ENCODE measurements at regions not wholly inside any gene's neighbourhood (a gene's known extent, or its start where the extent isn't known, plus 50 kb on each side); places are given as distances from the start of the nearest gene placed in this dataset.
"Not testable (repeated sequence)": the region's sequence is repeated elsewhere in the genome, so short reads cannot be mapped to it uniquely, and the experiment has no call there.

- no peak overlapping the region for H3K27ac ChIP-seq (ENCODE audit: low read length)
- H3K9me3 ChIP-seq (ENCODE audit: low read length) = no peaks in the 10 kb centered on the region
- no peaks in the 10 kb centered on the region for H4K20me1 ChIP-seq (ENCODE audit: insufficient read depth, low read depth, low read length)
- H3K79me2 ChIP-seq (ENCODE audit: low read length) = no peaks in the 10 kb centered on the region
- H3K4me1 ChIP-seq (ENCODE audit: low read length) = no peaks in the 10 kb centered on the region
- no peak overlapping the region for H2AFZ ChIP-seq (ENCODE audit: low read length)
- no peak overlapping the region for H3K4me3 ChIP-seq (ENCODE audit: low read length)
- H3K9me2 ChIP-seq (replicated peaks; ENCODE audit: insufficient read depth, low read length) = no peaks in the 10 kb centered on the region
- DNase-seq = no peak
- no peak overlapping the region for H3K4me2 ChIP-seq (ENCODE audit: low read depth, low read length, poor library complexity, severe bottlenecking)
- no peaks in the 10 kb centered on the region for H3K27me3 ChIP-seq (ENCODE audit: low read length)
- H3K9ac ChIP-seq (ENCODE audit: low read length) = no peak overlapping the region
- no peaks in the 10 kb centered on the region for H3K36me3 ChIP-seq (ENCODE audit: insufficient read depth, low read length)
Observed at GRCh38 chr15:22258009-22258397, 177.7 kb downstream of the OR4M2 start.

GRCh38 chr15:22258398-22259150 lies 178.2 kb downstream of the OR4M2 start:
- Histone ChIP-seq H3K4me3 (ENCODE audit: low read length) (no peak overlapping the region), H4K20me1 (ENCODE audit: insufficient read depth, low read depth, low read length) (no peaks in the 10 kb centered on the region), H3K9ac (ENCODE audit: low read length) (no peak overlapping the region), H3K27me3 (ENCODE audit: low read length) (no peaks in the 10 kb centered on the region), H3K9me3 (ENCODE audit: low read length) (no peaks in the 10 kb centered on the region), H2AFZ (ENCODE audit: low read length) (no peak overlapping the region), H3K79me2 (ENCODE audit: low read length) (no peaks in the 10 kb centered on the region), H3K4me2 (ENCODE audit: low read depth, low read length, poor library complexity, severe bottlenecking) (no peak overlapping the region), H3K36me3 (ENCODE audit: insufficient read depth, low read length) (no peaks in the 10 kb centered on the region), H3K4me1 (ENCODE audit: low read length) (no peaks in the 10 kb centered on the region), H3K9me2 (replicated peaks; ENCODE audit: insufficient read depth, low read length) (no peaks in the 10 kb centered on the region), H3K27ac (ENCODE audit: low read length) (no peak overlapping the region)
- DNase-seq = no peak

GRCh38 chr15:22259151-22259750 lies 178.9 kb downstream of the OR4M2 start:
- not testable (repeated sequence) for H3K9me3 ChIP-seq (ENCODE audit: low read length); H3K79me2 ChIP-seq (ENCODE audit: low read length); H3K27me3 ChIP-seq (ENCODE audit: low read length); H3K4me2 ChIP-seq (ENCODE audit: low read depth, low read length, poor library complexity, severe bottlenecking); H3K4me1 ChIP-seq (ENCODE audit: low read length); DNase-seq; H2AFZ ChIP-seq (ENCODE audit: low read length); H3K36me3 ChIP-seq (ENCODE audit: insufficient read depth, low read length); H3K9ac ChIP-seq (ENCODE audit: low read length); H3K4me3 ChIP-seq (ENCODE audit: low read length); H3K27ac ChIP-seq (ENCODE audit: low read length); H3K9me2 ChIP-seq (replicated peaks; ENCODE audit: insufficient read depth, low read length); H4K20me1 ChIP-seq (ENCODE audit: insufficient read depth, low read depth, low read length)

GRCh38 chr15:22259881-22260421 lies 179.6 kb downstream of the OR4M2 start:
- H3K4me2 ChIP-seq (ENCODE audit: low read depth, low read length, poor library complexity, severe bottlenecking) = no peak overlapping the region
- no peaks in the 10 kb centered on the region for H3K79me2 ChIP-seq (ENCODE audit: low read length)
- H3K4me1 ChIP-seq (ENCODE audit: low read length) = no peaks in the 10 kb centered on the region
- H3K9me2 ChIP-seq (replicated peaks; ENCODE audit: insufficient read depth, low read length) = no peaks in the 10 kb centered on the region
- no peak overlapping the region for H3K9ac ChIP-seq (ENCODE audit: low read length)
- no peak overlapping the region for H3K27ac ChIP-seq (ENCODE audit: low read length)
- no peak overlapping the region for H3K4me3 ChIP-seq (ENCODE audit: low read length)
- H3K9me3 ChIP-seq (ENCODE audit: low read length) = no peaks in the 10 kb centered on the region
- no peak for DNase-seq
- no peaks in the 10 kb centered on the region for H3K27me3 ChIP-seq (ENCODE audit: low read length)
- no peaks in the 10 kb centered on the region for H4K20me1 ChIP-seq (ENCODE audit: insufficient read depth, low read depth, low read length)
- H3K36me3 ChIP-seq (ENCODE audit: insufficient read depth, low read length) = no peaks in the 10 kb centered on the region
- no peak overlapping the region for H2AFZ ChIP-seq (ENCODE audit: low read length)

- H3K79me2 ChIP-seq (ENCODE audit: low read length) = no peaks in the 10 kb centered on the region
- H3K9me3 ChIP-seq (ENCODE audit: low read length) = no peaks in the 10 kb centered on the region
- no peaks in the 10 kb centered on the region for H4K20me1 ChIP-seq (ENCODE audit: insufficient read depth, low read depth, low read length)
- H3K27me3 ChIP-seq (ENCODE audit: low read length) = no peaks in the 10 kb centered on the region
- H3K9me2 ChIP-seq (replicated peaks; ENCODE audit: insufficient read depth, low read length) = no peaks in the 10 kb centered on the region
- H3K4me3 ChIP-seq (ENCODE audit: low read length) = no peak overlapping the region
- H3K4me1 ChIP-seq (ENCODE audit: low read length) = no peaks in the 10 kb centered on the region
- no peak overlapping the region for H3K9ac ChIP-seq (ENCODE audit: low read length)
- H3K4me2 ChIP-seq (ENCODE audit: low read depth, low read length, poor library complexity, severe bottlenecking) = no peak overlapping the region
- no peaks in the 10 kb centered on the region for H3K36me3 ChIP-seq (ENCODE audit: insufficient read depth, low read length)
- no peak for DNase-seq
- no peak overlapping the region for H2AFZ ChIP-seq (ENCODE audit: low read length)
- H3K27ac ChIP-seq (ENCODE audit: low read length) = no peak overlapping the region
Observed at GRCh38 chr15:22262613-22263020, 182.3 kb downstream of the OR4M2 start.

- DNase-seq = no peak
- H3K4me3 ChIP-seq (ENCODE audit: low read length) = no peak overlapping the region
- H3K9ac ChIP-seq (ENCODE audit: low read length) = no peak overlapping the region
- no peak overlapping the region for H3K4me2 ChIP-seq (ENCODE audit: low read depth, low read length, poor library complexity, severe bottlenecking)
- H3K9me3 ChIP-seq (ENCODE audit: low read length) = no peaks in the 10 kb centered on the region
- H3K79me2 ChIP-seq (ENCODE audit: low read length) = no peaks in the 10 kb centered on the region
- no peak overlapping the region for H3K27ac ChIP-seq (ENCODE audit: low read length)
- H3K9me2 ChIP-seq (replicated peaks; ENCODE audit: insufficient read depth, low read length) = no peaks in the 10 kb centered on the region
- no peak overlapping the region for H2AFZ ChIP-seq (ENCODE audit: low read length)
- no peaks in the 10 kb centered on the region for H3K27me3 ChIP-seq (ENCODE audit: low read length)
- no peaks in the 10 kb centered on the region for H4K20me1 ChIP-seq (ENCODE audit: insufficient read depth, low read depth, low read length)
- H3K36me3 ChIP-seq (ENCODE audit: insufficient read depth, low read length) = no peaks in the 10 kb centered on the region
- no peaks in the 10 kb centered on the region for H3K4me1 ChIP-seq (ENCODE audit: low read length)
Observed at GRCh38 chr15:22263738-22264137, 183.4 kb downstream of the OR4M2 start.

GRCh38 chr15:22264272-22264671 lies 183.9 kb downstream of the OR4M2 start:
- H3K4me3 ChIP-seq (ENCODE audit: low read length) = not testable (repeated sequence)

GRCh38 chr15:22265056-22265945 lies 185.0 kb downstream of the OR4M2 start:
- H3K9me3 ChIP-seq (ENCODE audit: low read length) = no peaks in the 10 kb centered on the region
- H3K27ac ChIP-seq (ENCODE audit: low read length) = no peak overlapping the region
- no peak overlapping the region for H3K4me2 ChIP-seq (ENCODE audit: low read depth, low read length, poor library complexity, severe bottlenecking)
- H4K20me1 ChIP-seq (ENCODE audit: insufficient read depth, low read depth, low read length) = no peaks in the 10 kb centered on the region
- H3K36me3 ChIP-seq (ENCODE audit: insufficient read depth, low read length) = no peaks in the 10 kb centered on the region
- H3K27me3 ChIP-seq (ENCODE audit: low read length) = no peaks in the 10 kb centered on the region
- no peak for DNase-seq
- H3K9me2 ChIP-seq (replicated peaks; ENCODE audit: insufficient read depth, low read length) = no peaks in the 10 kb centered on the region
- H3K4me3 ChIP-seq (ENCODE audit: low read length) = no peak overlapping the region
- no peaks in the 10 kb centered on the region for H3K79me2 ChIP-seq (ENCODE audit: low read length)
- no peak overlapping the region for H2AFZ ChIP-seq (ENCODE audit: low read length)
- no peaks in the 10 kb centered on the region for H3K4me1 ChIP-seq (ENCODE audit: low read length)
- no peak overlapping the region for H3K9ac ChIP-seq (ENCODE audit: low read length)

More at GRCh38 chr15:22264272-22264671, 183.9 kb downstream of the OR4M2 start:
- not testable (repeated sequence) for H4K20me1 ChIP-seq (ENCODE audit: insufficient read depth, low read depth, low read length); H3K9me3 ChIP-seq (ENCODE audit: low read length); DNase-seq; H2AFZ ChIP-seq (ENCODE audit: low read length); H3K9me2 ChIP-seq (replicated peaks; ENCODE audit: insufficient read depth, low read length); H3K27ac ChIP-seq (ENCODE audit: low read length); H3K4me1 ChIP-seq (ENCODE audit: low read length); H3K36me3 ChIP-seq (ENCODE audit: insufficient read depth, low read length); H3K27me3 ChIP-seq (ENCODE audit: low read length); H3K9ac ChIP-seq (ENCODE audit: low read length); H3K4me2 ChIP-seq (ENCODE audit: low read depth, low read length, poor library complexity, severe bottlenecking); H3K79me2 ChIP-seq (ENCODE audit: low read length)

Data from Karpas-422 (cell line).